Activated T-cell treated with anti-CD3 and anti-CD28 coated beads, Interleukin-2, amount 50 U/mL, for 72 hours (primary cell): ENCODE measurements at regions not wholly inside any gene's neighbourhood (a gene's known extent, or its start where the extent isn't known, plus 50 kb on each side); places are given as distances from the start of the nearest gene placed in this dataset.

Source experiments
- ATAC-seq, 2 donors: fragments of 150-1000 bp; cut with Tn5 transposase; replicated peaks in 1 of 2; 2 replicates each; pipeline ENCODE4 v1.10.0; 2021; ENCODE audit warnings: moderate library complexity in 2 of 2, mild to moderate bottlenecking in 1 of 2
- DNase-seq, 2 donors: peaks; one replicate each; pipeline ENCODE4 v3.0.0; 2021 to 2022; ENCODE audit warnings: mixed read lengths in 1 of 2
- H3K27ac Mint-ChIP-seq: one replicate; pipeline ENCODE4 v1.8.0; 2022; ENCODE audit warnings: mild to moderate bottlenecking, moderate library complexity, mixed read lengths
- H3K27me3 Mint-ChIP-seq: one replicate; pipeline ENCODE4 v1.8.0; 2022; ENCODE audit warnings: low read depth, mixed read lengths
- H3K36me3 Mint-ChIP-seq, 2 donors: one replicate each; pipeline ENCODE4 v1.8.0; 2022; ENCODE audit warnings: mixed read lengths in 2 of 2, mild to moderate bottlenecking in 1 of 2; ENCODE audit not compliant: insufficient read depth in 2 of 2
- H3K4me1 Mint-ChIP-seq: one replicate; pipeline ENCODE4 v1.8.0; 2022; ENCODE audit warnings: low read depth, mixed read lengths
- H3K4me3 Mint-ChIP-seq, 2 donors: one replicate each; pipeline ENCODE4 v1.8.0; 2022; ENCODE audit warnings: mild to moderate bottlenecking in 2 of 2, mixed read lengths in 2 of 2, moderate library complexity in 2 of 2
- H3K9me3 Mint-ChIP-seq, 2 donors: one replicate each; pipeline ENCODE4 v1.8.0; 2022; ENCODE audit warnings: mixed read lengths in 2 of 2

- H3K9me3 Mint-ChIP-seq, result no peaks in the 10 kb centered on the region
- H3K27me3 Mint-ChIP-seq, result peaks cover 18% of the 10 kb centered on the region
- ATAC-seq (no peak), DNase-seq (no peak)
- H3K36me3 Mint-ChIP-seq, result no peaks in the 10 kb centered on the region
- no peak overlapping the region for H3K4me3 Mint-ChIP-seq
- H3K4me1 Mint-ChIP-seq, result no peaks in the 10 kb centered on the region
- no peak overlapping the region for H3K27ac Mint-ChIP-seq
Measured at GRCh38 chr5:88515881-88516819, 247.5 kb upstream of the TMEM161B start.

- no peak overlapping the region for H3K27ac Mint-ChIP-seq
- H3K4me3 Mint-ChIP-seq, result no peak overlapping the region
- peaks cover 18% of the 10 kb centered on the region for H3K27me3 Mint-ChIP-seq
- no peaks in the 10 kb centered on the region for H3K36me3 Mint-ChIP-seq
- no peaks in the 10 kb centered on the region for H3K9me3 Mint-ChIP-seq
- no peaks in the 10 kb centered on the region for H3K4me1 Mint-ChIP-seq
- DNase-seq (no peak), ATAC-seq (no peak)
Measured at GRCh38 chr5:88515068-88515467, 246.4 kb upstream of the TMEM161B start.

GRCh38 chr5:88509403-88509802 lies 240.8 kb upstream of the TMEM161B start:
- Mint-ChIP-seq H3K9me3 (no peaks in the 10 kb centered on the region), H3K4me1 (no peaks in the 10 kb centered on the region), H3K36me3 (no peaks in the 10 kb centered on the region), H3K27me3 (peaks cover 17% of the 10 kb centered on the region), H3K4me3 (no peak overlapping the region), H3K27ac (no peak overlapping the region)
- DNase-seq, result no peak
- ATAC-seq, result no peak

GRCh38 chr5:88507261-88507660 lies 238.6 kb upstream of the TMEM161B start:
- no peaks in the 10 kb centered on the region for H3K36me3 Mint-ChIP-seq
- peaks cover 11% of the 10 kb centered on the region for H3K27me3 Mint-ChIP-seq
- no peaks in the 10 kb centered on the region for H3K9me3 Mint-ChIP-seq
- H3K4me1 Mint-ChIP-seq, result peaks cover 12% of the 10 kb centered on the region
- no peak overlapping the region for H3K27ac Mint-ChIP-seq
- DNase-seq, result no peak
- ATAC-seq, result no peak
- no peak overlapping the region for H3K4me3 Mint-ChIP-seq

- ATAC-seq, result no peak
- Mint-ChIP-seq H3K27me3 (peaks cover 11% of the 10 kb centered on the region), H3K27ac (peak overlapping the region; percentile 98), H3K4me3 (peak overlapping the region; percentile 83 to 97), H3K4me1 (peaks cover 21% of the 10 kb centered on the region), H3K9me3 (no peaks in the 10 kb centered on the region), H3K36me3 (no peaks in the 10 kb centered on the region)
- DNase-seq, result no peak
Measured at GRCh38 chr5:88503406-88503805, 234.8 kb upstream of the TMEM161B start.

GRCh38 chr5:88503041-88503345 lies 234.3 kb upstream of the TMEM161B start:
- ATAC-seq (no peak), DNase-seq (no peak)
- H3K36me3 Mint-ChIP-seq, result no peaks in the 10 kb centered on the region
- no peaks in the 10 kb centered on the region for H3K9me3 Mint-ChIP-seq
- peaks cover 21% of the 10 kb centered on the region for H3K4me1 Mint-ChIP-seq
- peaks cover 10% of the 10 kb centered on the region for H3K27me3 Mint-ChIP-seq
- H3K4me3 Mint-ChIP-seq, result peak overlapping the region; percentile 83 to 97
- peak overlapping the region; percentile 98 for H3K27ac Mint-ChIP-seq

- Mint-ChIP-seq H3K36me3 (no peaks in the 10 kb centered on the region), H3K4me3 (peak overlapping the region; percentile 83 to 97), H3K27ac (peak overlapping the region; percentile 98), H3K9me3 (no peaks in the 10 kb centered on the region), H3K4me1 (peaks cover 21% of the 10 kb centered on the region), H3K27me3 (peaks cover 4% of the 10 kb centered on the region)
- DNase-seq (peak; percentile 4 to 11), ATAC-seq (peak; percentile 78 to 79)
Measured at GRCh38 chr5:88502179-88503040, 233.8 kb upstream of the TMEM161B start.

- peaks cover 13% of the 10 kb centered on the region for H3K27me3 Mint-ChIP-seq
- no peaks in the 10 kb centered on the region for H3K4me1 Mint-ChIP-seq
- H3K9me3 Mint-ChIP-seq, result no peaks in the 10 kb centered on the region
- no peaks in the 10 kb centered on the region for H3K36me3 Mint-ChIP-seq
- ATAC-seq, result no peak
- no peak overlapping the region for H3K4me3 Mint-ChIP-seq
- no peak overlapping the region for H3K27ac Mint-ChIP-seq
- no peak for DNase-seq
Measured at GRCh38 chr5:88495810-88496209, 227.2 kb upstream of the TMEM161B start.

- Mint-ChIP-seq H3K4me3 (no peak overlapping the region), H3K27ac (no peak overlapping the region), H3K27me3 (peaks cover 25% of the 10 kb centered on the region), H3K4me1 (no peaks in the 10 kb centered on the region), H3K36me3 (no peaks in the 10 kb centered on the region), H3K9me3 (no peaks in the 10 kb centered on the region)
- ATAC-seq (no peak), DNase-seq (no peak)
Measured at GRCh38 chr5:88490874-88491273, 222.2 kb upstream of the TMEM161B start.

GRCh38 chr5:88489364-88489763 lies 220.7 kb upstream of the TMEM161B start:
- H3K4me3 Mint-ChIP-seq, result no peak overlapping the region
- H3K27me3 Mint-ChIP-seq, result peaks cover 18% of the 10 kb centered on the region
- H3K9me3 Mint-ChIP-seq, result no peaks in the 10 kb centered on the region
- H3K27ac Mint-ChIP-seq, result no peak overlapping the region
- DNase-seq (no peak), ATAC-seq (no peak)
- H3K4me1 Mint-ChIP-seq, result no peaks in the 10 kb centered on the region
- no peaks in the 10 kb centered on the region for H3K36me3 Mint-ChIP-seq

GRCh38 chr5:88488561-88488960 lies 219.9 kb upstream of the TMEM161B start:
- no peaks in the 10 kb centered on the region for H3K9me3 Mint-ChIP-seq
- peaks cover 18% of the 10 kb centered on the region for H3K27me3 Mint-ChIP-seq
- no peaks in the 10 kb centered on the region for H3K36me3 Mint-ChIP-seq
- no peak overlapping the region for H3K4me3 Mint-ChIP-seq
- ATAC-seq (no peak), DNase-seq (no peak)
- no peaks in the 10 kb centered on the region for H3K4me1 Mint-ChIP-seq
- no peak overlapping the region for H3K27ac Mint-ChIP-seq

GRCh38 chr5:88488130-88488529 lies 219.5 kb upstream of the TMEM161B start:
- H3K36me3 Mint-ChIP-seq, result no peaks in the 10 kb centered on the region
- H3K9me3 Mint-ChIP-seq, result no peaks in the 10 kb centered on the region
- H3K27me3 Mint-ChIP-seq, result peaks cover 18% of the 10 kb centered on the region
- no peak overlapping the region for H3K4me3 Mint-ChIP-seq
- H3K27ac Mint-ChIP-seq, result no peak overlapping the region
- H3K4me1 Mint-ChIP-seq, result no peaks in the 10 kb centered on the region
- ATAC-seq, result no peak
- DNase-seq, result no peak

- no peak for DNase-seq
- H3K9me3 Mint-ChIP-seq, result no peaks in the 10 kb centered on the region
- H3K4me1 Mint-ChIP-seq, result no peaks in the 10 kb centered on the region
- H3K4me3 Mint-ChIP-seq, result no peak overlapping the region
- no peak overlapping the region for H3K27ac Mint-ChIP-seq
- ATAC-seq, result no peak
- H3K36me3 Mint-ChIP-seq, result no peaks in the 10 kb centered on the region
- H3K27me3 Mint-ChIP-seq, result peaks cover 14% of the 10 kb centered on the region
Measured at GRCh38 chr5:88487066-88487465, 218.4 kb upstream of the TMEM161B start.
